Mesendoderm (in vitro differentiated cells): ENCODE measurements at regions not wholly inside any gene's neighbourhood (a gene's known extent, or its start where the extent isn't known, plus 50 kb on each side); places are given as distances from the start of the nearest gene placed in this dataset.
A peak's percentile ranks its signal among the peaks of the same experiment; 100 is the strongest.

Experiments used
- DNase-seq: peaks from one replicate; pipeline ENCODE4 v3.0.0; 2013
- H2AK5ac ChIP-seq: 2 replicates; pipeline ENCODE4 v1.6.1; 2013; ENCODE audit warnings: low read length, inconsistent platforms
- H2BK120ac ChIP-seq: 2 replicates; pipeline ENCODE4 v1.6.1; 2013; ENCODE audit warnings: low read depth, mild to moderate bottlenecking, low read length, moderate library complexity, mixed read lengths
- H2BK15ac ChIP-seq: replicated peaks from 2 replicates; pipeline ENCODE4 v1.6.1; 2013; ENCODE audit warnings: low read depth, mild to moderate bottlenecking, moderate library complexity
- H2BK5ac ChIP-seq: 2 replicates; pipeline ENCODE4 v1.6.1; 2013; ENCODE audit warnings: low read length, inconsistent platforms
- H3K18ac ChIP-seq: 2 replicates; pipeline ENCODE4 v1.6.1; 2013; ENCODE audit warnings: mild to moderate bottlenecking, low read length, mixed read lengths
- H3K23ac ChIP-seq: one replicate; pipeline ENCODE4 v1.6.1; 2013; ENCODE audit warnings: low read length
- H3K27ac ChIP-seq: 2 replicates; pipeline ENCODE4 v1.5.1; 2013; ENCODE audit warnings: low read depth, mild to moderate bottlenecking, inconsistent platforms, low read length, moderate library complexity
- H3K27me3 ChIP-seq: 2 replicates; pipeline ENCODE4 v1.6.1; 2013; ENCODE audit warnings: low read length, control low read depth, mild to moderate bottlenecking, inconsistent platforms; ENCODE audit not compliant: insufficient read depth, poor library complexity
- H3K36me3 ChIP-seq: 2 replicates; pipeline ENCODE4 v1.6.1; 2013; ENCODE audit warnings: low read length, inconsistent platforms; ENCODE audit not compliant: control insufficient read depth, insufficient read depth
- H3K4ac ChIP-seq: one replicate; pipeline ENCODE4 v1.6.1; 2013; ENCODE audit warnings: low read depth, mild to moderate bottlenecking, low read length, moderate library complexity
- H3K4me1 ChIP-seq: 2 replicates; pipeline ENCODE4 v1.6.1; 2013; ENCODE audit warnings: low read depth, low read length, inconsistent platforms; ENCODE audit not compliant: control insufficient read depth
- H3K4me2 ChIP-seq: 2 replicates; pipeline ENCODE4 v1.6.1; 2013; ENCODE audit warnings: low read length
- H3K4me3 ChIP-seq: 2 replicates; pipeline ENCODE4 v1.5.1; 2013; ENCODE audit warnings: mild to moderate bottlenecking, low read length
- H3K56ac ChIP-seq: one replicate; pipeline ENCODE4 v1.6.1; 2013; ENCODE audit warnings: low read length
- H3K79me1 ChIP-seq: 2 replicates; pipeline ENCODE4 v1.6.1; 2013; ENCODE audit warnings: low read length, inconsistent platforms
- H3K79me2 ChIP-seq: 2 replicates; pipeline ENCODE4 v1.6.1; 2013; ENCODE audit warnings: mild to moderate bottlenecking, low read length; ENCODE audit not compliant: control insufficient read depth, insufficient read depth
- H3K9ac ChIP-seq: 2 replicates; pipeline ENCODE4 v1.6.1; 2013; ENCODE audit warnings: low read length, inconsistent platforms
- H4K5ac ChIP-seq: one replicate; pipeline ENCODE4 v1.6.1; 2013; ENCODE audit warnings: low read length
- H4K8ac ChIP-seq: one replicate; pipeline ENCODE4 v1.6.1; 2013; ENCODE audit warnings: low read depth, mild to moderate bottlenecking, control low read depth, low read length, moderate library complexity
- WGBS: extraction: QIAGEN DNeasy Blood & Tissue Kit; methylation state at CpG from one replicate; pipeline ENCODE4 v1.1.7; 2013; ENCODE audit warnings: low lambda C conversion rate, missing lambda C conversion rate; ENCODE audit not compliant: insufficient coverage; ENCODE audit errors: extremely low coverage; 5-methylcytosine and 5-hydroxymethylcytosine counted together

GRCh38 chr5:30894811-30895210, 298.7 kb upstream of the CDH6 start:
- Histone ChIP-seq H3K79me1 (no peaks in the 10 kb centered on the region), H3K27ac (no peak overlapping the region), H3K4me2 (no peak overlapping the region), H3K56ac (no peak overlapping the region), H3K27me3 (no peaks in the 10 kb centered on the region), H4K8ac (no peak overlapping the region), H3K18ac (no peak overlapping the region), H4K5ac (no peak overlapping the region), H3K4me1 (no peaks in the 10 kb centered on the region), H3K23ac (no peak overlapping the region), H3K79me2 (no peaks in the 10 kb centered on the region), H2AK5ac (no peak overlapping the region), H2BK15ac (no peak overlapping the region), H3K4ac (no peak overlapping the region), H2BK120ac (no peak overlapping the region), H3K4me3 (no peak overlapping the region), H3K9ac (no peak overlapping the region), H3K36me3 (no peaks in the 10 kb centered on the region), H2BK5ac (no peak overlapping the region)
- no CpG with 5 or more reads among the region's 2 CpGs for WGBS
- no peak for DNase-seq

GRCh38 chr5:30891660-30892059, 301.8 kb upstream of the CDH6 start:
- H3K4me3 ChIP-seq, result no peak overlapping the region
- no peaks in the 10 kb centered on the region for H3K27me3 ChIP-seq
- no peak overlapping the region for H2BK5ac ChIP-seq
- no peaks in the 10 kb centered on the region for H3K36me3 ChIP-seq
- H3K27ac ChIP-seq, result no peak overlapping the region
- no peak overlapping the region for H2AK5ac ChIP-seq
- H3K4me2 ChIP-seq, result no peak overlapping the region
- no peak overlapping the region for H3K23ac ChIP-seq
- H3K18ac ChIP-seq, result no peak overlapping the region
- H3K79me1 ChIP-seq, result no peaks in the 10 kb centered on the region
- H3K4ac ChIP-seq, result no peak overlapping the region
- H3K9ac ChIP-seq, result no peak overlapping the region
- H3K79me2 ChIP-seq, result no peaks in the 10 kb centered on the region
- no peak for DNase-seq
- no peak overlapping the region for H2BK120ac ChIP-seq
- H4K5ac ChIP-seq, result no peak overlapping the region
- H3K4me1 ChIP-seq, result no peaks in the 10 kb centered on the region
- no peak overlapping the region for H2BK15ac ChIP-seq
- no peak overlapping the region for H3K56ac ChIP-seq
- no peak overlapping the region for H4K8ac ChIP-seq

DNA sequence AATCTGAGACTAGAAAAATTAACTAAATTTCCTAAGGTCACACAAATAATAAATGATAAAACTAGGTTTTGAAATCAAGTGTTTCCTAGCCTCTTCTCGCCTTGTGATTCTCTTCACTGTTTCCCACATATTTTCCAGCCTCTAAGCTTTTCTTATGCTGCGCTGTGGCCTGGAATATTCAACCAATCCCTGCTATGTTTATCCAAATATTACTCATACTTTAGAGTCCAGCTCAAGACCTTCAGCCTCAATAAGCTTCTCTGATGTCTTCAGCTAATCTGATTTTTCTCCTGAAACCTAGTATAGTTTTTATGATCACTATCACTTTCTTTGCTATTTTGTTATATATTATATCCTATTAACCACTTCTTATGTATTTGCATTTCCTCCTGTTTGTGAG, 303.1 kb upstream of the CDH6 start:
- no peak for DNase-seq
- H2AK5ac ChIP-seq, result no peak overlapping the region
- no peak overlapping the region for H3K4me3 ChIP-seq
- H4K5ac ChIP-seq, result no peak overlapping the region
- H2BK5ac ChIP-seq, result no peak overlapping the region
- H3K36me3 ChIP-seq, result no peaks in the 10 kb centered on the region
- no peak overlapping the region for H3K4me2 ChIP-seq
- no peaks in the 10 kb centered on the region for H3K79me1 ChIP-seq
- H2BK15ac ChIP-seq, result no peak overlapping the region
- no peak overlapping the region for H3K56ac ChIP-seq
- no peaks in the 10 kb centered on the region for H3K79me2 ChIP-seq
- H3K4ac ChIP-seq, result no peak overlapping the region
- H2BK120ac ChIP-seq, result no peak overlapping the region
- no peak overlapping the region for H4K8ac ChIP-seq
- H3K27ac ChIP-seq, result no peak overlapping the region
- no peaks in the 10 kb centered on the region for H3K27me3 ChIP-seq
- H3K9ac ChIP-seq, result no peak overlapping the region
- H3K23ac ChIP-seq, result no peak overlapping the region
- no peak overlapping the region for H3K18ac ChIP-seq
- no peaks in the 10 kb centered on the region for H3K4me1 ChIP-seq
- WGBS, result no CpG with 5 or more reads among the region's 2 CpGs

GRCh38 chr5:30880514-30880913, 313.0 kb upstream of the CDH6 start:
- H3K9ac ChIP-seq, result no peak overlapping the region
- no CpG with 5 or more reads among the region's 3 CpGs for WGBS
- no peak overlapping the region for H4K8ac ChIP-seq
- H2BK15ac ChIP-seq, result no peak overlapping the region
- H4K5ac ChIP-seq, result no peak overlapping the region
- no peaks in the 10 kb centered on the region for H3K4me1 ChIP-seq
- DNase-seq, result peak; percentile 14
- no peak overlapping the region for H3K4me2 ChIP-seq
- H3K18ac ChIP-seq, result no peak overlapping the region
- no peaks in the 10 kb centered on the region for H3K36me3 ChIP-seq
- no peak overlapping the region for H3K27ac ChIP-seq
- no peak overlapping the region for H3K56ac ChIP-seq
- no peak overlapping the region for H2AK5ac ChIP-seq
- no peaks in the 10 kb centered on the region for H3K79me1 ChIP-seq
- H3K23ac ChIP-seq, result no peak overlapping the region
- H3K4me3 ChIP-seq, result no peak overlapping the region
- no peak overlapping the region for H2BK120ac ChIP-seq
- H3K79me2 ChIP-seq, result no peaks in the 10 kb centered on the region
- no peaks in the 10 kb centered on the region for H3K27me3 ChIP-seq
- H2BK5ac ChIP-seq, result no peak overlapping the region
- H3K4ac ChIP-seq, result no peak overlapping the region

DNA sequence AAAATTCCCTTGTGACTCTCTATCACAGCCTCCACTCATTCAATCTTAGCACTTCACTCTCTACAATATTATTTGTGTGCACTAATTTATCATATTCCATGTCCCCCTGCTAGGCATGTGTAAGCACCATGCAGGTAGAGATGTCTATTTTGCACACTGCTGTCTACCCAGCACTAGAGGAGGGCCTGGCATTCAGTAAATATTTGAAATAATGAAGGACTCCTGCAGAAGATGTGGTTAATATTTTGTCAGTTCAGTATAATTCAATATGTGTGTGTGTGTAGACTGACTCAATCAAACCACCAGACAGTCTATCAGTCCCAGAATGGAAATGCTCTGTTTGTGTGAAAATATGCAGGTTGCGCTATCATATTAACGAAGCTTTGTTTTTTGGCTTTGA, 313.6 kb upstream of the CDH6 start:
- Histone ChIP-seq H3K27me3 (no peaks in the 10 kb centered on the region), H3K79me1 (no peaks in the 10 kb centered on the region), H3K36me3 (no peaks in the 10 kb centered on the region), H2BK5ac (no peak overlapping the region), H2AK5ac (no peak overlapping the region), H3K56ac (no peak overlapping the region), H3K9ac (no peak overlapping the region), H3K4me3 (no peak overlapping the region), H3K4ac (no peak overlapping the region), H2BK15ac (no peak overlapping the region), H3K4me1 (no peaks in the 10 kb centered on the region), H3K4me2 (no peak overlapping the region), H4K8ac (no peak overlapping the region), H3K23ac (no peak overlapping the region), H3K79me2 (no peaks in the 10 kb centered on the region), H2BK120ac (no peak overlapping the region), H4K5ac (no peak overlapping the region), H3K27ac (no peak overlapping the region), H3K18ac (no peak overlapping the region)
- DNase-seq, result no peak
- no CpG with 5 or more reads among the region's 2 CpGs for WGBS

DNA sequence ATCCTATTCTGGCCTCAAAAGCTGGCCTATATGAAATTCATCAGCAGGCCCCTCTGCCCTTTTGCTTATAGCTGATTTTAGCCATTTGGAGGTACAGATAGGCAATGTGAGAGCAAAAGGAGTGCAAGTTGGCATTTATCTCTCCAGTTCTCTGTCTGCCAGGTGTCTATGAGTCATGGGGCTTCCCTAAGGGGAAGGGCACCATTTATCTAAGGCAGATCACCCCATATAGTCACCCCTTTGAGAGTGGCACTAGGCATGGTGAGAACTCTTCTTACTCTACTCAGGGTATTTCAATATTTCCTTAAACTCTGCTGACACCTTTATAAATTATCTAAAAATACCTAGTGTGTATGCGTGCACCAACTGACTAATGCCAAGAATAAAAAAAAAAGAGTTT, 314.7 kb upstream of the CDH6 start:
- WGBS, result no CpG with 5 or more reads among the region's 1 CpG
- Histone ChIP-seq H3K27ac (no peak overlapping the region), H2AK5ac (no peak overlapping the region)

More for the DNA sequence above, 314.7 kb upstream of the CDH6 start:
- Histone ChIP-seq H3K4me2 (no peak overlapping the region), H2BK15ac (no peak overlapping the region), H3K4me1 (no peaks in the 10 kb centered on the region), H3K56ac (no peak overlapping the region), H4K5ac (no peak overlapping the region), H3K18ac (no peak overlapping the region), H3K79me2 (no peaks in the 10 kb centered on the region), H3K27me3 (no peaks in the 10 kb centered on the region), H3K36me3 (no peaks in the 10 kb centered on the region), H3K4me3 (no peak overlapping the region), H2BK120ac (no peak overlapping the region), H3K23ac (no peak overlapping the region), H3K9ac (no peak overlapping the region), H3K79me1 (no peaks in the 10 kb centered on the region), H4K8ac (no peak overlapping the region), H2BK5ac (no peak overlapping the region), H3K4ac (no peak overlapping the region)
- no peak for DNase-seq
